ENCODE measurements at regions not wholly inside any gene's neighbourhood (a gene's known extent, or its start where the extent isn't known, plus 50 kb on each side); places are given as distances from the start of the nearest gene placed in this dataset.

DNA sequence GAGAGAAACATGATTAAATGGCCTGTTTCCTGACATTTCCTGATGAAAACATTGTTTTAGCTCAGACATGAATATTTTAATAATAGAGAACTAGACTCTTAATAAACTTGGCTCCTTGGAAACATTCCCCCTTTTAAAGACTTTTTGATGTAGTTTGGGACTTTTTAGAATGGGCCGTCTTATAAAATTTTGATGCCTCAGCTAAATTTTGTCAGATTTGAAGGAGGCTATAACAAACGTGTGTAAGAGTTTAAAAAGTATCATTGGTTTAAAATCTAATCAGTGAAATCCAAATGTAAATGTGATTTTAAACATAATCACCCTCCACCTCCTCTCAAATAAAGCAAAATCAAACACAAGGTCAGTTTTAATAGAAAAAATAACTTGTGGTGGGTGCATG, 200.9 kb downstream of the CLIC5 start:
- Histone ChIP-seq H3K27me3 (no peaks in the 10 kb centered on the region), H3K27ac (no peak overlapping the region), H3K4me1 (ENCODE audit: insufficient read depth) (no peaks in the 10 kb centered on the region), H3K4me3 (no peak overlapping the region), H3K9me3 (no peaks in the 10 kb centered on the region), H3K36me3 (no peaks in the 10 kb centered on the region)
- 22 to 43% (median 27%) methylated on average over 2 of the region's 2 CpGs for WGBS, 3 donors
- TF ChIP-seq POLR2A (IDR thresholded peaks at IDR 0.05) = no peak
- no peak for TF ChIP-seq EP300 (IDR thresholded peaks at IDR 0.05)
- TF ChIP-seq, protein P1, sequence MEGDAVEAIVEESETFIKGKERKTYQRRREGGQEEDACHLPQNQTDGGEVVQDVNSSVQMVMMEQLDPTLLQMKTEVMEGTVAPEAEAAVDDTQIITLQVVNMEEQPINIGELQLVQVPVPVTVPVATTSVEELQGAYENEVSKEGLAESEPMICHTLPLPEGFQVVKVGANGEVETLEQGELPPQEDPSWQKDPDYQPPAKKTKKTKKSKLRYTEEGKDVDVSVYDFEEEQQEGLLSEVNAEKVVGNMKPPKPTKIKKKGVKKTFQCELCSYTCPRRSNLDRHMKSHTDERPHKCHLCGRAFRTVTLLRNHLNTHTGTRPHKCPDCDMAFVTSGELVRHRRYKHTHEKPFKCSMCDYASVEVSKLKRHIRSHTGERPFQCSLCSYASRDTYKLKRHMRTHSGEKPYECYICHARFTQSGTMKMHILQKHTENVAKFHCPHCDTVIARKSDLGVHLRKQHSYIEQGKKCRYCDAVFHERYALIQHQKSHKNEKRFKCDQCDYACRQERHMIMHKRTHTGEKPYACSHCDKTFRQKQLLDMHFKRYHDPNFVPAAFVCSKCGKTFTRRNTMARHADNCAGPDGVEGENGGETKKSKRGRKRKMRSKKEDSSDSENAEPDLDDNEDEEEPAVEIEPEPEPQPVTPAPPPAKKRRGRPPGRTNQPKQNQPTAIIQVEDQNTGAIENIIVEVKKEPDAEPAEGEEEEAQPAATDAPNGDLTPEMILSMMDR (IDR thresholded peaks at IDR 0.05) = no peak
- no peak for DNase-seq
- intact Hi-C loops (cut with DNase I) = no loop called here

DNA sequence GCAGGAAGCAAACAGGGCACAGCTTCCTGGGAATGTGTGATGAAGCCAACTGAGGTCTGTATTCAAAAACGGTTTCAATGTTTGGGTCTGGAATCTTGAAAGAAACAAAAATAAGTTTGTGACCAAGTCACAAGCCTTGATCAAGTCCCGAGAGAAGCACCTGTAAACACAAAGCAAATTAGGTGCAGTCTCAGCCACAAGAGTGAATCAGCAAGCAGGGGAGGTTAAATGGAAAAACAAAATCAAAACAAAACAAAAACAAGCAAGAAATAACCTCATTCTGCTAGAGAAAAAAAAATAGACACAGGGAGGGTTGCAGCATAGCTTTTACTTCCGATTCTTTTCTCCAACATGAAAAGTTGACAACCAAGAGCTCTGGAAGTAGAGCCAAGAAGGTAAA, 201.7 kb downstream of the CLIC5 start:
- 33 to 53% (median 33%) methylated on average over 3 of the region's 3 CpGs for WGBS, 3 donors
- H3K27ac ChIP-seq = no peak overlapping the region
- H3K4me1 ChIP-seq (ENCODE audit: insufficient read depth) = no peaks in the 10 kb centered on the region
- TF ChIP-seq EP300 (IDR thresholded peaks at IDR 0.05) (no peak), POLR2A (IDR thresholded peaks at IDR 0.05) (no peak)
- TF ChIP-seq, protein P1 (IDR thresholded peaks at IDR 0.05) = no peak
- no peak overlapping the region for H3K4me3 ChIP-seq
- intact Hi-C loops (cut with DNase I) = no loop called here
- H3K27me3 ChIP-seq = no peaks in the 10 kb centered on the region
- DNase-seq = no peak
- no peaks in the 10 kb centered on the region for H3K9me3 ChIP-seq
- H3K36me3 ChIP-seq = no peaks in the 10 kb centered on the region

DNA sequence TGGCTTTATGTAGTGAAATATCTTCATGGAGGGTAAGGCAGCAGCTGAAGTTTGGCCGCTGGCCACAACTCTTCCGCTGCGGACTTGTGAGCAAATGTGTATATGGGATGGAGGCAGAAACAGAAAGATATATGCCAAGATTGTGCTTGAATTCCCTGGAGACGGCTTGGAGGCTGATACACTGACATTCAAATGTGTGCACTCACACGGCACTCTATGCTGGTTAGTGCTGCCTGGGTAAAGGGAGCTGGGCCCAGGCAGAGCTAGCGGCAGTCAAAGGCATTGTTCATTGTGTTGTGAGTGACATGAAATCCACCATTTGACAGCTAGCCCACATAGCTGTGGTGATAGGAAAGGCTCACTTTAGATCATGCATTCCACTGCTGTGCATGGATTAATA, 202.7 kb downstream of the CLIC5 start:
- WGBS, 3 donors = 85 to 88% (median 86%) methylated on average over 6 of the region's 6 CpGs
- Histone ChIP-seq H3K27me3 (no peaks in the 10 kb centered on the region), H3K36me3 (no peaks in the 10 kb centered on the region), H3K4me3 (no peak overlapping the region), H3K9me3 (no peaks in the 10 kb centered on the region), H3K4me1 (ENCODE audit: insufficient read depth) (no peaks in the 10 kb centered on the region), H3K27ac (no peak overlapping the region)
- TF ChIP-seq, protein P1 (IDR thresholded peaks at IDR 0.05) = no peak
- DNase-seq = no peak
- intact Hi-C loops (cut with DNase I) = no loop called here

DNA sequence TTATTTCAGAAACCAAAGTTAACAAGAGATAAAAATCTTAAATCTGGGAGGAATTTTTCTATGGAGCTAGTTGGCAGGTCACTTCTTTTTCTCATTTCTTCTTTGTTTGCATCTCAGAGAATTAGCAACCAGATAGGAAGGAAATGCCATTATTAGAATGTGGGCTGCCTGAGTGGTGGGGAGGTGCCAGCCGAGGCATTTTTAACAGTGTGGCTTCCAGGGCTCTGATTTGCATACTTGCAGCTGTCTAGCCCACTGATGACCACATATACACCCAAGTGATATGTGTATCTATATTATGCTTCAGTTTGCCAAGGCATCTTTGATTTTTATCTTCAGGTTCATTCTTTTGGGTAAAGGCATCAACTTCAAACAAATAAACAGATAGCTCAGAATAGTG, 206.7 kb downstream of the CLIC5 start:
- DNase-seq = no peak
- no peaks in the 10 kb centered on the region for H3K27me3 ChIP-seq
- no peak overlapping the region for H3K4me3 ChIP-seq
- TF ChIP-seq POLR2A (IDR thresholded peaks at IDR 0.05) = no peak
- no peak for TF ChIP-seq EP300 (IDR thresholded peaks at IDR 0.05)
- TF ChIP-seq, protein P1 (IDR thresholded peaks at IDR 0.05) = no peak
- H3K9me3 ChIP-seq = peaks cover 0 to 3% of the 10 kb centered on the region in 2 donors
- H3K27ac ChIP-seq = no peak overlapping the region
- WGBS, 3 donors = 59 to 74% (median 68%) methylated on average over 1 of the region's 1 CpG
- intact Hi-C loops (cut with DNase I) = no loop called here
- no peaks in the 10 kb centered on the region for H3K4me1 ChIP-seq (ENCODE audit: insufficient read depth)
- no peaks in the 10 kb centered on the region for H3K36me3 ChIP-seq

Measured in ovary (tissue), 7 donors.